ENCODE measurements at regions not wholly inside any gene's neighbourhood (a gene's known extent, or its start where the extent isn't known, plus 50 kb on each side); places are given as distances from the start of the nearest gene placed in this dataset.

DNA sequence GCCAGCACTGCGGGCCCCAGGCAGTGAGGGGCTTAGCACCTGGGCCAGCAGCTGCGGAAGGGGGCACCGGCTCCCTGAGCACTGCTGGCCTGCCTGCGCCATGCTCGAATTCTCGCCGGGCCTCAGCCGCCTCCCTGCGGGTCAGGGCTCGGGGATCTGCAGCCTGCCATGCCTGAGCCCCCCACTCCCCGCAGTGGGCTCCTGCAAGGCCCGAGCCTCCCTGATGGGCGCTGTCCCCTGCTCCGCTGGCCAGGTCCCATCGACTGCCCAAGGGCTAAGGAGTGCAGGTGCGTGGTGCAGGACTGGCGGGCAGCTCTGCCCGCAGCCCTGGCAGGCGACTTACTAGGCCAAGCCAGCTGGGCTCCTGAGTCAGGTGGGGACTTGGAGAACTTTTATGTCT lies 133.3 kb upstream of the LMNTD1 start:
- TF ChIP-seq, protein P1, sequence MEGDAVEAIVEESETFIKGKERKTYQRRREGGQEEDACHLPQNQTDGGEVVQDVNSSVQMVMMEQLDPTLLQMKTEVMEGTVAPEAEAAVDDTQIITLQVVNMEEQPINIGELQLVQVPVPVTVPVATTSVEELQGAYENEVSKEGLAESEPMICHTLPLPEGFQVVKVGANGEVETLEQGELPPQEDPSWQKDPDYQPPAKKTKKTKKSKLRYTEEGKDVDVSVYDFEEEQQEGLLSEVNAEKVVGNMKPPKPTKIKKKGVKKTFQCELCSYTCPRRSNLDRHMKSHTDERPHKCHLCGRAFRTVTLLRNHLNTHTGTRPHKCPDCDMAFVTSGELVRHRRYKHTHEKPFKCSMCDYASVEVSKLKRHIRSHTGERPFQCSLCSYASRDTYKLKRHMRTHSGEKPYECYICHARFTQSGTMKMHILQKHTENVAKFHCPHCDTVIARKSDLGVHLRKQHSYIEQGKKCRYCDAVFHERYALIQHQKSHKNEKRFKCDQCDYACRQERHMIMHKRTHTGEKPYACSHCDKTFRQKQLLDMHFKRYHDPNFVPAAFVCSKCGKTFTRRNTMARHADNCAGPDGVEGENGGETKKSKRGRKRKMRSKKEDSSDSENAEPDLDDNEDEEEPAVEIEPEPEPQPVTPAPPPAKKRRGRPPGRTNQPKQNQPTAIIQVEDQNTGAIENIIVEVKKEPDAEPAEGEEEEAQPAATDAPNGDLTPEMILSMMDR (conservative IDR thresholded peaks at IDR 0.05 in 1 of 2, IDR thresholded peaks at IDR 0.05 in 1 of 2; ENCODE audit: low read depth in 1 of 2, low read length in 2 of 2) = no peak
- TF ChIP-seq EZH2 (IDR thresholded peaks at IDR 0.05; ENCODE audit: low read length, missing control alignments) = no peak

All from fibroblast of lung (primary cell).